ENCODE measurements at regions not wholly inside any gene's neighbourhood (a gene's known extent, or its start where the extent isn't known, plus 50 kb on each side); places are given as distances from the start of the nearest gene placed in this dataset.
A peak's percentile ranks its signal among the peaks of the same experiment; 100 is the strongest.

DNA sequence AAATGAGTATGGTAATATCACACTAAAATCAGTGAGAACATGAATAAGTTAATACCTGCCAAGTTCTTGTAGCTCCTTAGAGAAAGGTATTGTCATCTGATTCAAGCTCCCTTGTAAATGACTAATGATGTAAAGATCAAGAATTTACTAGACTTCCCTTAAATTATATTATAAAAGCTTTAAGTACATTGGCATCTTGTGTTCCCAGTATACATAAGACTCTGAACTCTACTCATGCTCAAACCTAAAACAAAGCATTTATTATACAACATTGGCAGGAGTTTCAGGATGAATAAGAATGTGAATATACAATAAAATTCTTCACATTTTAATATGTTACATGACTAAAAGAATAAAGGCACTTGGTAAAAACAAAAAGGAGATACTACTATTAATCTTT lies 126.8 kb upstream of the UNC5C start:
- TF ChIP-seq, protein P1, sequence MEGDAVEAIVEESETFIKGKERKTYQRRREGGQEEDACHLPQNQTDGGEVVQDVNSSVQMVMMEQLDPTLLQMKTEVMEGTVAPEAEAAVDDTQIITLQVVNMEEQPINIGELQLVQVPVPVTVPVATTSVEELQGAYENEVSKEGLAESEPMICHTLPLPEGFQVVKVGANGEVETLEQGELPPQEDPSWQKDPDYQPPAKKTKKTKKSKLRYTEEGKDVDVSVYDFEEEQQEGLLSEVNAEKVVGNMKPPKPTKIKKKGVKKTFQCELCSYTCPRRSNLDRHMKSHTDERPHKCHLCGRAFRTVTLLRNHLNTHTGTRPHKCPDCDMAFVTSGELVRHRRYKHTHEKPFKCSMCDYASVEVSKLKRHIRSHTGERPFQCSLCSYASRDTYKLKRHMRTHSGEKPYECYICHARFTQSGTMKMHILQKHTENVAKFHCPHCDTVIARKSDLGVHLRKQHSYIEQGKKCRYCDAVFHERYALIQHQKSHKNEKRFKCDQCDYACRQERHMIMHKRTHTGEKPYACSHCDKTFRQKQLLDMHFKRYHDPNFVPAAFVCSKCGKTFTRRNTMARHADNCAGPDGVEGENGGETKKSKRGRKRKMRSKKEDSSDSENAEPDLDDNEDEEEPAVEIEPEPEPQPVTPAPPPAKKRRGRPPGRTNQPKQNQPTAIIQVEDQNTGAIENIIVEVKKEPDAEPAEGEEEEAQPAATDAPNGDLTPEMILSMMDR (IDR thresholded peaks at IDR 0.05; ENCODE audit: insufficient read depth, low read depth, low read length), result no peak
- DNase-seq (ENCODE audit: low read depth), result no peak
- H3K4me3 ChIP-seq (ENCODE audit: low read depth, low read length), result no peak overlapping the region

DNA sequence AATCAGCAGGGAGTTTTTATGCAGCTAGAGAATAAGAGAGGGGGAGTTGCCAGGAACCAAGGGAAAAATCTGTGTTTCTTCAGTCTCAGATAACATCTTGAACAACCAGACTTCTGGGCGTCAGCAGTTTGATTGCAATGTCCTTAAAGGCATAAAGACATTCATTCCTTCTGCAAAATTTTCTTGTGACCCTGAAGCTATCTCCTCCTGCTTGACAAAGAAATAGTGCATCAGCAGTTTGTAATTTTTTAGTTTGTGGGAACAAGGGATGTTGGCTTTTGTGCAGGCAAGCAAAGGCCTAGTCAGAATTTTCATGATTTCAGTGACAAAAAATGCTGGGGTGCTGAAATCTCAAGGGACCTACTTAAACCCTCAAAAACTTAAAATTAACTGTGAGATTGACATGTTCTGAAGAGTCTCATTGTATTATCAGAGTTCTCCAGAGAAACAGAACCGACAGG lies 125.8 kb upstream of the UNC5C start:
- no peak overlapping the region for H3K4me3 ChIP-seq (ENCODE audit: low read depth, low read length)
- TF ChIP-seq, protein P1 (IDR thresholded peaks at IDR 0.05; ENCODE audit: insufficient read depth, low read depth, low read length), result no peak

DNA sequence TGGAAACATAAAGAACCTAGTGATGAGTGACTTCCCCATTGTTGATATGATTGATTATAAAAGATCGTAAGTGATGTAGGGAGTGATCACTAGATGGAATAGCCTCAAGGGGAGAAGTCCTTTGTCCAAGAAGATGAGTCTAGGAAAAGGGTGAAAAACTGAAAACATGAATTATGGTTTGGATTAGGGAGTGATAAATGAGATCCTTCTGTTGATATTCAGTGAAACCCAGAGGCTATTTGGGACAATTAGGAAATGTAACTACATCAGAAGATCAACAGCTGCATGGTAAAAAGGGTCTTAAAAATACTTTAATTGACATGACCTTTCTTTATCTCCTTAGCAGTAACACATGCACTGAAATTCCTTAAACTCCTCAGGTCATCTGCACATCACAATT lies 124.0 kb upstream of the UNC5C start:
- TF ChIP-seq, protein P1 (IDR thresholded peaks at IDR 0.05; ENCODE audit: insufficient read depth, low read depth, low read length), result no peak
- DNase-seq (ENCODE audit: low read depth), result no peak
- H3K4me3 ChIP-seq (ENCODE audit: low read depth, low read length), result no peak overlapping the region

More for the DNA sequence above, 125.8 kb upstream of the UNC5C start:
- peak; percentile 14 for DNase-seq (ENCODE audit: low read depth)

DNA sequence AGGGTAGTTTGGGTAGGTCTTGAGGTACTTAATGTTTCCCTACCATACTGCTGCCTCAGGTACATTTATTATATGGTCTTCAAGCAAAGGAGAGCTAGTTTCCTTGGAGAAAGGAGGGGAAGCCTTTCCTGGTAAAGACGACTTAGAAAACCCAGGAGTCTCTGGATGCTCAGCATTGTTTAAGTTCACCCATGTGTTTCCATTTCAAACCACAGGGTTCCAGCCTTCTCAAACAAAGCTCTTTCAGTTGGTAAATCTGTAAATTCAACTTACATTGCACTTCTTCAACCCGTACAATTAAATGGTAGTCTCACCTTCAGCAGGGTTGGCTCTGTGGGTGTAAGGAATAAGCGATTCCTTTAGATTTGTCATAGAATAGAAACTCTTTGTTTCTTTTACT lies 111.9 kb upstream of the UNC5C start:
- H3K4me3 ChIP-seq (ENCODE audit: low read depth, low read length), result no peak overlapping the region
- TF ChIP-seq, protein P1 (IDR thresholded peaks at IDR 0.05; ENCODE audit: insufficient read depth, low read depth, low read length), result no peak
- DNase-seq (ENCODE audit: low read depth), result no peak

DNA sequence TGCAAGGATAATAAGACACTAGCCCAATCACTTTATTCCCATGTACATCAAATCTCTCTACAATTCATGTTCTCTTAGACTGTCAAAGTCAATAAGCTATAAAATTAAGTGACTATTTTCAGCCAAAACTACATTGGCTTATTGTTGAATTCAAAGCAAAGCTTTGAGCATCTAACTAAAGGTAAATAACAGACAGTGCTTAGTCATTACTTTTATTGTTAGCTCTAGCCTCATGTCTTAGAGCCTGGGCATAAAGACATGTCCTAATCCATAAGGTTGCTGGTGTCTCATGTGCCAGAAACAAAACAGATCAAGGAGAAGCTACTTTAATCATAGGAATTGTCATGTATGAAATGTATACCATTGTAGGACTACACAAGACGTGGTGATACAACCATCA lies 103.1 kb upstream of the UNC5C start:
- TF ChIP-seq, protein P1 (IDR thresholded peaks at IDR 0.05; ENCODE audit: insufficient read depth, low read depth, low read length), result no peak
- no peak for DNase-seq (ENCODE audit: low read depth)
- no peak overlapping the region for H3K4me3 ChIP-seq (ENCODE audit: low read depth, low read length)

DNA sequence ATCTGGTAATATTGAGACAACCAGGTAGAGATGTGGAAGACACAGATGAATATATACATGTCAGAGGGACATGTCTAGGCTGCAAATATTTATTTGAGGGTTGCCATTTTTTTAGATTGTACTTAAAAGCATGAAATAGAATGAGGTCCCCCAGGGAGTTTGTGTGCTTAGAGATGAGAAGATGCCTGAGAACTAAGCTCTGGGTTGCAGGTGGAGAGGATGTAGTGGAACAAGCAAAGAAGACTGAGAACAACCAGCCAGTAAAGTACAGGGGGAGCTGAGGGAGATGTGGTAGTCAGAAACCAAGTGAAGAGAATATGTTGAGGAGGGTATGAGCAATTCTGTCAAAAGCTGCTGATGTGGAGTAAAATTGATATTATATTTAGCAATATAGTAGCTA lies 95.6 kb upstream of the UNC5C start:
- no peak overlapping the region for H3K4me3 ChIP-seq (ENCODE audit: low read depth, low read length)
- TF ChIP-seq, protein P1 (IDR thresholded peaks at IDR 0.05; ENCODE audit: insufficient read depth, low read depth, low read length), result no peak
- no peak for DNase-seq (ENCODE audit: low read depth)

DNA sequence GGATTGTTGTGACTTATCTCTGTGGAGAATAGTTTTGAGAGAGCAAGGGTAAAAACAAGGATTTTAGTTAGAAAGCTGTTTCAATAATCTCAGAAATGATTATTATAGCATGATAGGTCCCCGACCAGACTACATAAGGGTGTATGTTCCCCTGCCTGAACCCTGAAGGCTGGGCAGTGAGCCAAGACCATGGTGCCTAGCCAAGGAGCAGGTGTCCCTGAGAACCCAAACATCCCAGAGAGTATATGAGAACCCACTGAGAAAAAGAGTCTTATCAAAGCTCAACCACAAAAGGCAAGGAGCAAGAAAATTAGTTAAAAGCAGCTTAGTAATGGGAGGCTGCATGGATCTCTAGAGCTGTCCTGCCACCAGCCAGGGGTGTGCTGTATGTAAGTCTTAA lies 94.9 kb upstream of the UNC5C start:
- H3K4me3 ChIP-seq (ENCODE audit: low read depth, low read length), result no peak overlapping the region
- TF ChIP-seq, protein P1 (IDR thresholded peaks at IDR 0.05; ENCODE audit: insufficient read depth, low read depth, low read length), result no peak
- DNase-seq (ENCODE audit: low read depth), result no peak
